ENCODE measurements at regions not wholly inside any gene's neighbourhood (a gene's known extent, or its start where the extent isn't known, plus 50 kb on each side); places are given as distances from the start of the nearest gene placed in this dataset.
A peak's percentile ranks its signal among the peaks of the same experiment; 100 is the strongest.

- no peaks in the 10 kb centered on the region for H3K36me3 ChIP-seq
- peaks cover 3% of the 10 kb centered on the region; the same call in 1 of the 2 replicates for H3K4me1 ChIP-seq
- no peaks in the 10 kb centered on the region for H3K27me3 ChIP-seq
- DNase-seq = no peak
- H3K9me3 ChIP-seq = no peaks in the 10 kb centered on the region
- no peak for TF ChIP-seq CTCF (IDR thresholded peaks at IDR 0.05; ENCODE audit: low read depth, low read length)
- H3K4me3 ChIP-seq (ENCODE audit: low read depth, low read length) = no peak overlapping the region
Observed at GRCh38 chr7:46513447-46513848, 592.4 kb upstream of the IGFBP3 start.

GRCh38 chr7:46512891-46513413 is 591.9 kb upstream of the IGFBP3 start:
- Histone ChIP-seq H3K27me3 (no peaks in the 10 kb centered on the region), H3K36me3 (no peaks in the 10 kb centered on the region), H3K9me3 (no peaks in the 10 kb centered on the region), H3K4me1 (peaks cover 3% of the 10 kb centered on the region; the same call in 1 of the 2 replicates), H3K4me3 (ENCODE audit: low read depth, low read length) (no peak overlapping the region)
- no peak for TF ChIP-seq CTCF (IDR thresholded peaks at IDR 0.05; ENCODE audit: low read depth, low read length)
- no peak for DNase-seq

- H3K27me3 ChIP-seq = no peaks in the 10 kb centered on the region
- H3K9me3 ChIP-seq = no peaks in the 10 kb centered on the region
- no peak for TF ChIP-seq CTCF (IDR thresholded peaks at IDR 0.05; ENCODE audit: low read depth, low read length)
- H3K4me1 ChIP-seq = peaks cover 6% of the 10 kb centered on the region; the same call in 1 of the 2 replicates
- no peak overlapping the region for H3K4me3 ChIP-seq (ENCODE audit: low read depth, low read length)
- DNase-seq = no peak
- H3K36me3 ChIP-seq = no peaks in the 10 kb centered on the region
Observed at GRCh38 chr7:46511442-46512215, 590.6 kb upstream of the IGFBP3 start.

GRCh38 chr7:46508583-46508982 is 587.5 kb upstream of the IGFBP3 start:
- H3K4me3 ChIP-seq (ENCODE audit: low read depth, low read length) = no peak overlapping the region
- H3K27me3 ChIP-seq = no peaks in the 10 kb centered on the region
- peak; percentile 24 for DNase-seq
- no peaks in the 10 kb centered on the region for H3K36me3 ChIP-seq
- H3K9me3 ChIP-seq = no peaks in the 10 kb centered on the region
- H3K4me1 ChIP-seq = peaks cover 6% of the 10 kb centered on the region; the same call in 1 of the 2 replicates
- peak; percentile 11; the same call in 1 of the 2 replicates for TF ChIP-seq CTCF (IDR thresholded peaks at IDR 0.05; ENCODE audit: low read depth, low read length)

GRCh38 chr7:46507560-46507959 is 586.5 kb upstream of the IGFBP3 start:
- no peak for TF ChIP-seq CTCF (IDR thresholded peaks at IDR 0.05; ENCODE audit: low read depth, low read length)
- Histone ChIP-seq H3K9me3 (no peaks in the 10 kb centered on the region), H3K4me3 (ENCODE audit: low read depth, low read length) (no peak overlapping the region), H3K4me1 (peaks cover 6% of the 10 kb centered on the region; the same call in 1 of the 2 replicates), H3K27me3 (no peaks in the 10 kb centered on the region), H3K36me3 (no peaks in the 10 kb centered on the region)
- no peak for DNase-seq

GRCh38 chr7:46494441-46494840 is 573.4 kb upstream of the IGFBP3 start:
- Histone ChIP-seq H3K9me3 (no peaks in the 10 kb centered on the region), H3K36me3 (no peaks in the 10 kb centered on the region), H3K4me3 (ENCODE audit: low read depth, low read length) (no peak overlapping the region), H3K27me3 (no peaks in the 10 kb centered on the region), H3K4me1 (0 out of 2 replicates have a peak, but pooled peaks cover 4% of the 10 kb centered on the region)
- no peak for TF ChIP-seq CTCF (IDR thresholded peaks at IDR 0.05; ENCODE audit: low read depth, low read length)
- no peak for DNase-seq

Data from BE2C (cell line).